IMR-90 (cell line): ENCODE measurements at regions not wholly inside any gene's neighbourhood (a gene's known extent, or its start where the extent isn't known, plus 50 kb on each side); places are given as distances from the start of the nearest gene placed in this dataset.

Experiments
- ATAC-seq: fragments of 200-7000 bp; cut with Tn5 transposase; 2 replicates; pipeline ENCODE4 v1.9.1; 2020; ENCODE audit warnings: low read depth, mild to moderate bottlenecking, moderate library complexity
- BruUV-seq: library from RNA; stranded (reverse); fragments of 400-500 nt; replicated peaks from 2 replicates; lab custom pipeline; 2021; lab: Mats Ljungman, UMichigan
- CTCF ChIA-PET: fragments of 300-600 bp; formaldehyde crosslinking; extraction: SDS; loops from one replicate; lab custom pipeline; 2021; ENCODE audit warnings: antibody characterized with exemption; lab: Yijun Ruan, JAX
- POLR2A ChIA-PET: fragments of 300-600 bp; sonication (Branson Sonifier 250); formaldehyde crosslinking; loops from one replicate; lab custom pipeline; 2022; ENCODE audit warnings: antibody characterized with exemption; ENCODE audit not compliant: unreplicated experiment; lab: Charles Lee
- DNase-seq: peaks from one replicate; pipeline ENCODE4 v3.0.0; 2013
- H2AFZ ChIP-seq: replicated peaks from 2 replicates; pipeline ENCODE3; 2013; ENCODE audit warnings: low read length, mild to moderate bottlenecking; ENCODE audit not compliant: poor library complexity
- H2AK5ac ChIP-seq: 2 replicates; pipeline ENCODE4 v1.6.1; 2013; ENCODE audit warnings: low read depth, low read length, inconsistent platforms
- H2AK9ac ChIP-seq: replicated peaks from 2 replicates; pipeline ENCODE3; 2013; ENCODE audit warnings: mild to moderate bottlenecking, low read depth, low read length, moderate library complexity; ENCODE audit not compliant: poor library complexity
- H2BK120ac ChIP-seq: 2 replicates; pipeline ENCODE4 v1.6.1; 2013; ENCODE audit warnings: low read depth, low read length, inconsistent platforms
- H2BK15ac ChIP-seq: 3 replicates; pipeline ENCODE4 v1.6.1; 2013; ENCODE audit warnings: low read depth, low read length, inconsistent platforms
- H2BK20ac ChIP-seq: 2 replicates; pipeline ENCODE4 v1.6.1; 2013; ENCODE audit warnings: low read depth, mild to moderate bottlenecking, inconsistent platforms, low read length, moderate library complexity
- H2BK5ac ChIP-seq: 2 replicates; pipeline ENCODE4 v1.6.1; 2013; ENCODE audit warnings: mild to moderate bottlenecking, low read depth, low read length, inconsistent platforms; ENCODE audit not compliant: poor library complexity, severe bottlenecking
- H3K14ac ChIP-seq: replicated peaks from 2 replicates; pipeline ENCODE4 v1.6.1; 2013; ENCODE audit warnings: low read depth, low read length, inconsistent platforms
- H3K18ac ChIP-seq: 2 replicates; pipeline ENCODE4 v1.6.1; 2013; ENCODE audit warnings: low read depth, low read length, control low read depth
- H3K23ac ChIP-seq: 2 replicates; pipeline ENCODE4 v1.6.1; 2013; ENCODE audit warnings: low read depth, low read length, inconsistent platforms
- H3K27ac ChIP-seq: 2 replicates; pipeline ENCODE4 v1.5.1; 2013; ENCODE audit warnings: mild to moderate bottlenecking, control low read depth, low read length; ENCODE audit not compliant: insufficient read depth
- H3K27me3 ChIP-seq: 2 replicates; pipeline ENCODE4 v1.6.1; 2013; ENCODE audit warnings: low read length; ENCODE audit not compliant: control insufficient read depth, insufficient read depth
- H3K36me3 ChIP-seq: 2 replicates; pipeline ENCODE4 v1.6.1; 2013; ENCODE audit warnings: low read length, mixed read lengths; ENCODE audit not compliant: control insufficient read depth, insufficient read depth
- H3K4ac ChIP-seq: 2 replicates; pipeline ENCODE4 v1.6.1; 2013; ENCODE audit warnings: low read depth, low read length, inconsistent platforms
- H3K4me1 ChIP-seq: 2 replicates; pipeline ENCODE4 v1.6.1; 2013; ENCODE audit warnings: low read length, mixed read lengths; ENCODE audit not compliant: control insufficient read depth, insufficient read depth
- H3K4me2 ChIP-seq: 2 replicates; pipeline ENCODE4 v1.6.1; 2013; ENCODE audit warnings: low read depth, mild to moderate bottlenecking, control low read depth, low read length, moderate library complexity
- H3K4me3 ChIP-seq: 2 replicates; pipeline ENCODE4 v1.5.1; 2013; ENCODE audit warnings: low read depth, mild to moderate bottlenecking, control low read depth, low read length, moderate library complexity; ENCODE audit not compliant: insufficient read depth
- H3K56ac ChIP-seq: 2 replicates; pipeline ENCODE4 v1.6.1; 2013; ENCODE audit warnings: low read length, inconsistent platforms; ENCODE audit not compliant: insufficient read depth; ENCODE audit errors: extremely low read depth
- H3K79me1 ChIP-seq, 2 experiments: 2 replicates each; pipeline ENCODE4 v1.6.1; 2013; ENCODE audit warnings: low read length in 2 of 2, inconsistent platforms in 1 of 2, low read depth in 1 of 2
- H3K9ac ChIP-seq: 2 replicates; pipeline ENCODE4 v1.6.1; 2013; ENCODE audit warnings: low read depth, low read length, control low read depth
- H3K9me1 ChIP-seq: 2 replicates; pipeline ENCODE4 v1.6.1; 2013; ENCODE audit warnings: low read length, inconsistent platforms; ENCODE audit not compliant: insufficient read depth
- H3K9me3 ChIP-seq: 2 replicates; pipeline ENCODE4 v1.6.1; 2013; ENCODE audit warnings: low read length; ENCODE audit not compliant: control insufficient read depth, insufficient read depth
- H4K20me1 ChIP-seq: 2 replicates; pipeline ENCODE4 v1.6.1; 2013; ENCODE audit warnings: low read length, inconsistent platforms; ENCODE audit not compliant: insufficient read depth
- H4K5ac ChIP-seq: 2 replicates; pipeline ENCODE4 v1.6.1; 2013; ENCODE audit warnings: mild to moderate bottlenecking, low read depth, low read length, control low read depth
- H4K8ac ChIP-seq, 2 experiments: 2 replicates each; pipeline ENCODE4 v1.6.1; 2013; ENCODE audit warnings: low read depth in 2 of 2, low read length in 2 of 2, control low read depth in 1 of 2, inconsistent platforms in 1 of 2
- H4K91ac ChIP-seq: 2 replicates; pipeline ENCODE4 v1.6.1; 2013; ENCODE audit warnings: low read depth, low read length, inconsistent platforms; ENCODE audit not compliant: insufficient read depth
- BHLHE40 ChIP-seq: fragments of 150-350 bp; IDR thresholded peaks from 2 replicates; pipeline ENCODE4 v1.6.1; 2016; ENCODE audit warnings: mild to moderate bottlenecking, low read depth, low read length
- CHD1 ChIP-seq: IDR thresholded peaks from 2 replicates; pipeline ENCODE4 v1.6.1; 2012; ENCODE audit warnings: low read depth, low read length, improper control_type of control experiment
- FOS ChIP-seq: fragments of 150-350 bp; IDR thresholded peaks from 2 replicates; pipeline ENCODE4 v1.6.1; 2016; ENCODE audit warnings: low read depth, low read length
- MAFK ChIP-seq: IDR thresholded peaks from 2 replicates; pipeline ENCODE4 v1.6.1; 2012; ENCODE audit warnings: low read depth, low read length, improper control_type of control experiment
- MAZ ChIP-seq: IDR thresholded peaks from 2 replicates; pipeline ENCODE4 v1.6.1; 2012; ENCODE audit warnings: low read depth, mild to moderate bottlenecking, low read length, improper control_type of control experiment, moderate library complexity, borderline replicate concordance
- MXI1 ChIP-seq: IDR thresholded peaks from 2 replicates; pipeline ENCODE4 v1.6.1; 2012; ENCODE audit warnings: low read depth, mild to moderate bottlenecking, low read length, moderate library complexity, borderline replicate concordance
- NFE2L2 ChIP-seq: fragments of 150-350 bp; IDR thresholded peaks from 2 replicates; pipeline ENCODE4 v1.6.1; 2016; ENCODE audit warnings: low read depth, mild to moderate bottlenecking, low read length
- POLR2A ChIP-seq: IDR thresholded peaks from 2 replicates; pipeline ENCODE4 v1.6.1; 2012; ENCODE audit warnings: mild to moderate bottlenecking, low read depth, low read length
- RAD21 ChIP-seq: IDR thresholded peaks from 2 replicates; pipeline ENCODE4 v1.6.1; 2012; ENCODE audit warnings: low read length, improper control_type of control experiment
- RFX5 ChIP-seq: IDR thresholded peaks from 2 replicates; pipeline ENCODE4 v1.8.0; 2012; ENCODE audit warnings: low read depth, mild to moderate bottlenecking, low read length, moderate library complexity
- WGBS, 2 experiments: methylation state at CpG; one replicate each; pipeline versions ENCODE4 v1.1.5 to v1.1.7; 2013; ENCODE audit warnings: missing lambda C conversion rate in 2 of 2; ENCODE audit not compliant: insufficient read length in 1 of 2; ENCODE audit errors: extremely low coverage in 2 of 2; 5-methylcytosine and 5-hydroxymethylcytosine counted together
- dilution Hi-C: fragments of 300-500 bp; cut with HindIII; formaldehyde crosslinking; loops from one replicate; pipeline ENCODE4 v1.14.3; 2018; ENCODE audit warnings: low sequenced_read_pairs; ENCODE audit not compliant: unreplicated experiment
- in situ Hi-C: fragments of 300-500 bp; cut with MboI; formaldehyde crosslinking; loops from 3 replicates; pipeline ENCODE4 v1.14.3; 2019; ENCODE audit warnings: low sequenced_read_pairs, inconsistent platforms, mixed read lengths
- intact Hi-C: fragments of 100-400 bp; cut with micrococcal nuclease; formaldehyde crosslinking; loops from 2 replicates; pipeline ENCODE4 v1.10.0; 2022
- TF ChIP-seq, protein P1 (sequence below): conservative IDR thresholded peaks from 2 replicates; pipeline ENCODE4 v1.5.1; 2012; ENCODE audit warnings: mild to moderate bottlenecking, low read depth, low read length, improper control_type of control experiment

DNA sequence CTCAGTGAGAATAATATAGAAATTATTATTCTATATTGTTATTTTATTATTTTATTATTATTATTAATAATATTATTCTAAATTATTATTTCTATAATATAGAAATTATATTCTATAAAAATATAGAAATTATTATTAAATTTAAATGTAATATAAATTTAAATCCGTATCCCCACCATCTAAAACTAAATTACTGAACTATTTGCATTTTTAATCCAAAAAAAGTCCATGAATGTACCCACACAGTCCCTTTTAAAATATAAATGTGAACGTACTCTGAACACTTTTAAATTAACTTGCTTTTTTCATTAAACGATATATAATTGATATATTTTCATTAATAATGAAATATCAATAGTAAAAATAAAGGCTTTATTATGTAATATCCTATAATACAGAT, 248.3 kb upstream of the PCDH7 start:
- no peak for TF ChIP-seq RFX5
- TF ChIP-seq, protein P1, sequence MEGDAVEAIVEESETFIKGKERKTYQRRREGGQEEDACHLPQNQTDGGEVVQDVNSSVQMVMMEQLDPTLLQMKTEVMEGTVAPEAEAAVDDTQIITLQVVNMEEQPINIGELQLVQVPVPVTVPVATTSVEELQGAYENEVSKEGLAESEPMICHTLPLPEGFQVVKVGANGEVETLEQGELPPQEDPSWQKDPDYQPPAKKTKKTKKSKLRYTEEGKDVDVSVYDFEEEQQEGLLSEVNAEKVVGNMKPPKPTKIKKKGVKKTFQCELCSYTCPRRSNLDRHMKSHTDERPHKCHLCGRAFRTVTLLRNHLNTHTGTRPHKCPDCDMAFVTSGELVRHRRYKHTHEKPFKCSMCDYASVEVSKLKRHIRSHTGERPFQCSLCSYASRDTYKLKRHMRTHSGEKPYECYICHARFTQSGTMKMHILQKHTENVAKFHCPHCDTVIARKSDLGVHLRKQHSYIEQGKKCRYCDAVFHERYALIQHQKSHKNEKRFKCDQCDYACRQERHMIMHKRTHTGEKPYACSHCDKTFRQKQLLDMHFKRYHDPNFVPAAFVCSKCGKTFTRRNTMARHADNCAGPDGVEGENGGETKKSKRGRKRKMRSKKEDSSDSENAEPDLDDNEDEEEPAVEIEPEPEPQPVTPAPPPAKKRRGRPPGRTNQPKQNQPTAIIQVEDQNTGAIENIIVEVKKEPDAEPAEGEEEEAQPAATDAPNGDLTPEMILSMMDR = no peak
- no peak for TF ChIP-seq MAFK
- TF ChIP-seq FOS = no peak
- TF ChIP-seq BHLHE40 = no peak
- no peak for TF ChIP-seq CHD1
- TF ChIP-seq RAD21 = no peak
- TF ChIP-seq MXI1 = no peak
- no peak for TF ChIP-seq NFE2L2
- no peak for TF ChIP-seq MAZ
- TF ChIP-seq POLR2A = no peak
- H3K9me1 ChIP-seq = no peaks in the 10 kb centered on the region
- no peak overlapping the region for H2AK5ac ChIP-seq
- no peak overlapping the region for H3K9ac ChIP-seq
- H3K18ac ChIP-seq = no peak overlapping the region
- no peak overlapping the region for H4K8ac ChIP-seq
- no peak overlapping the region for H2BK120ac ChIP-seq
- intact Hi-C loops (no loop called here), dilution Hi-C loops (no loop called here), in situ Hi-C loops (no loop called here)
- no peak overlapping the region for H2BK5ac ChIP-seq
- H3K9me3 ChIP-seq = no peaks in the 10 kb centered on the region
- H2AK9ac ChIP-seq = no peak overlapping the region
- H3K23ac ChIP-seq = no peak overlapping the region
- no peak overlapping the region for H4K91ac ChIP-seq
- H2BK15ac ChIP-seq = no peak overlapping the region
- DNase-seq (no peak), ATAC-seq (no peak)
- CTCF ChIA-PET = no interaction called here
- no peak overlapping the region for H2BK20ac ChIP-seq
- H3K36me3 ChIP-seq = no peaks in the 10 kb centered on the region
- no peak overlapping the region for H3K27ac ChIP-seq
- H3K14ac ChIP-seq = no peak overlapping the region
- no peak overlapping the region for H3K4me3 ChIP-seq
- H3K27me3 ChIP-seq = no peaks in the 10 kb centered on the region
- H3K4me1 ChIP-seq = no peaks in the 10 kb centered on the region
- BruUV-seq = no TSS peak
- no peak overlapping the region for H4K5ac ChIP-seq
- POLR2A ChIA-PET = no interaction called here
- no CpG with 5 or more reads among the region's 3 CpGs for WGBS, 2 experiments
- no peak overlapping the region for H3K56ac ChIP-seq
- no peak overlapping the region for H3K4me2 ChIP-seq
- H4K20me1 ChIP-seq = no peaks in the 10 kb centered on the region
- H2AFZ ChIP-seq = no peak overlapping the region
- no peak overlapping the region for H3K4ac ChIP-seq
- H3K79me1 ChIP-seq = no peaks in the 10 kb centered on the region
